Right lobe of liver (tissue), 4 donors: ENCODE measurements at regions not wholly inside any gene's neighbourhood (a gene's known extent, or its start where the extent isn't known, plus 50 kb on each side); places are given as distances from the start of the nearest gene placed in this dataset.

Source experiments
- POLR2A ChIP-seq: fragments of 450-650 bp; IDR thresholded peaks from one replicate; pipeline ENCODE4 v1.6.1; 2017; ENCODE audit warnings: antibody characterized with exemption, mild to moderate bottlenecking
- TF ChIP-seq, protein P1 (sequence below), 4 donors: fragments of 200-600 bp in 3 of 4; fragments of 450-650 bp in 1 of 4; IDR thresholded peaks; one replicate each; pipeline versions ENCODE4 v1.5.1 to v1.8.0; 2016 to 2022; ENCODE audit warnings: antibody characterized with exemption in 4 of 4, mild to moderate bottlenecking in 2 of 4
- donor health status: DM: no; HTN: no; CAD: no.
- donor health status: DM: no; HTN: no; CAD: no.
- donor health status: DM: no; HTN: yes; CAD: no.

DNA sequence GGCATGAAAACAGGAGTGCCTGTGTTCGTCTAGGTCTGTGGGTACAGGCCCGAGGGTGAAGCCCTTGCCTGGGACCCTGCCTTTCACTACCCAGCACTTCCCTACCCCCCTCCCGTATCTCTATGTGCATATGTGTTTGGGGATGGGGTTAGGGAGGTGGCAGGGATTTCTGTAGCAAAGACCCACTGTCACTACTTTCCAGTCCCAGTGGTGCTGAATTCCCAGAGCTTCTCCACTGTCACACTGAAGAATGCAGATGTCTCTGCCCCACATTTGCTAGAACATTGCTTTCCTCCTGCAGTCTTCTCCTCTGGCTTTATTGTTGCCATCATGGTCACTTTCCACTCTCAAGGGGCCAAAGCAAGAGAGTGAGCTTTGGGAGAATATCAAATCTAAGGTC lies 203.9 kb downstream of the MYRFL start:
- TF ChIP-seq POLR2A: no peak
- TF ChIP-seq, protein P1, sequence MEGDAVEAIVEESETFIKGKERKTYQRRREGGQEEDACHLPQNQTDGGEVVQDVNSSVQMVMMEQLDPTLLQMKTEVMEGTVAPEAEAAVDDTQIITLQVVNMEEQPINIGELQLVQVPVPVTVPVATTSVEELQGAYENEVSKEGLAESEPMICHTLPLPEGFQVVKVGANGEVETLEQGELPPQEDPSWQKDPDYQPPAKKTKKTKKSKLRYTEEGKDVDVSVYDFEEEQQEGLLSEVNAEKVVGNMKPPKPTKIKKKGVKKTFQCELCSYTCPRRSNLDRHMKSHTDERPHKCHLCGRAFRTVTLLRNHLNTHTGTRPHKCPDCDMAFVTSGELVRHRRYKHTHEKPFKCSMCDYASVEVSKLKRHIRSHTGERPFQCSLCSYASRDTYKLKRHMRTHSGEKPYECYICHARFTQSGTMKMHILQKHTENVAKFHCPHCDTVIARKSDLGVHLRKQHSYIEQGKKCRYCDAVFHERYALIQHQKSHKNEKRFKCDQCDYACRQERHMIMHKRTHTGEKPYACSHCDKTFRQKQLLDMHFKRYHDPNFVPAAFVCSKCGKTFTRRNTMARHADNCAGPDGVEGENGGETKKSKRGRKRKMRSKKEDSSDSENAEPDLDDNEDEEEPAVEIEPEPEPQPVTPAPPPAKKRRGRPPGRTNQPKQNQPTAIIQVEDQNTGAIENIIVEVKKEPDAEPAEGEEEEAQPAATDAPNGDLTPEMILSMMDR (IDR thresholded peaks at IDR 0.05): no peak
